ENCODE measurements at regions not wholly inside any gene's neighbourhood (a gene's known extent, or its start where the extent isn't known, plus 50 kb on each side); places are given as distances from the start of the nearest gene placed in this dataset.

DNA sequence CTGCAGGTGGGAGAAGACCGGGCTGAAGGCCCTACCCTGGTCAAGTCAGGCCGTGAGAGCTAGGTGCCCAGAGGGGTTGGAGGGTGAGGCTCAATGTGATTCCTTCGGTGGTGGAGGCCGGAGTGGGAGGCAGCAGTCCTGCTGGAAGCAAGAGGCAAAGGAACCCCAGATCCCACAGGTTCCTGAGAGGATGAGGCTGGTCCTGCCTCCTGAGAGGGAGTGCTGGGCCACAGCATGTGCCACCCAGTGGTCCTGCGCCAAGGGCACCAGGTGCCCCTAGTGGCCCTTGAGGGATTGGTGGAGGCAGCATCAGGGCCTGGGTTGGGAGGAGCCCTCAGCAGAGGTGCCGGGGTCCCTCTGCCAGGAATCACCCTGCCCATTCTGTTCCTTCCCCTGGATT lies 59.1 kb downstream of the BARX1 start:
- Histone ChIP-seq H2AFZ (ENCODE audit: low read length) (no peak overlapping the region), H2BK12ac (ENCODE audit: low read depth, low read length) (no peak overlapping the region), H3K9ac (replicated peaks in 1 of 4; ENCODE audit: extremely low read depth in 1 of 4, low read depth in 3 of 4, low read length in 3 of 4) (no peak overlapping the region), H3K23me2 (ENCODE audit: low read depth, low read length) (no peaks in the 10 kb centered on the region), H3K79me2 (ENCODE audit: control insufficient read depth in 1 of 2, insufficient read depth in 2 of 2, low read length in 2 of 2) (no peaks in the 10 kb centered on the region), H2AK5ac (ENCODE audit: low read depth, low read length) (no peak overlapping the region), H3K9me3 (ENCODE audit: insufficient read depth in 2 of 2, low read depth in 1 of 2, low read length in 1 of 2) (peaks cover 12 to 14% of the 10 kb centered on the region in 2 experiments; a peak in 3 of 4 replicates), H3K4me1 (replicated peaks in 1 of 4; ENCODE audit: control insufficient read depth in 3 of 4, insufficient read depth in 4 of 4, low read length in 3 of 4) (no peaks in the 10 kb centered on the region), H3K79me1 (ENCODE audit: low read depth, low read length) (no peaks in the 10 kb centered on the region), H2BK120ac (replicated peaks; ENCODE audit: low read depth, low read length) (no peak overlapping the region), H4K5ac (ENCODE audit: insufficient read length, low read depth, low read length) (no peak overlapping the region), H4K91ac (replicated peaks; ENCODE audit: insufficient read length, low read length) (no peak overlapping the region), H4K8ac (ENCODE audit: extremely low read depth, insufficient read depth, low read length) (no peak overlapping the region), H2BK20ac (ENCODE audit: low read length) (no peak overlapping the region), H3K56ac (replicated peaks; ENCODE audit: insufficient read length, low read depth, low read length) (no peak overlapping the region), H3K23ac (ENCODE audit: insufficient read length) (no peak overlapping the region), H3K36me3 (ENCODE audit: control insufficient read depth in 2 of 4, insufficient read depth in 4 of 4, low read length in 3 of 4) (no peaks in the 10 kb centered on the region), H3K4me3 (ENCODE audit: extremely low read depth in 1 of 4, insufficient read depth in 2 of 4, low read depth in 3 of 4, low read length in 4 of 4) (no peak overlapping the region), H3K27me3 (replicated peaks in 1 of 4; ENCODE audit: control insufficient read depth in 3 of 4, extremely low read depth in 1 of 4, insufficient read depth in 3 of 4, low read length in 3 of 4) (no peaks in the 10 kb centered on the region), H4K20me1 (replicated peaks in 1 of 2; ENCODE audit: control insufficient read depth in 1 of 2, insufficient read depth in 2 of 2, low read length in 2 of 2) (no peaks in the 10 kb centered on the region), H3K4me2 (ENCODE audit: insufficient read depth in 1 of 2, low read depth in 2 of 2, low read length in 2 of 2) (no peak overlapping the region), H3K27ac (ENCODE audit: low read depth, low read length) (no peak overlapping the region), H2BK15ac (ENCODE audit: low read length) (no peak overlapping the region), H3K18ac (ENCODE audit: extremely low read depth, low read length) (no peak overlapping the region), H3K14ac (ENCODE audit: insufficient read length) (no peak overlapping the region), H2BK5ac (ENCODE audit: low read depth, low read length) (no peak overlapping the region), H3K4ac (replicated peaks; ENCODE audit: insufficient read length, low read depth, low read length) (no peak overlapping the region)
- FAIRE-seq (no peak), DNase-seq (ENCODE audit: low read depth in 1 of 2, low spot score in 2 of 2) (peak in 1 of 2 experiments; percentile 35)
- 89% methylated on average over 6 of the region's 6 CpGs; no CpG with 5 or more reads in 1 of the 2 experiments for WGBS, 2 experiments (ENCODE audit: extremely low coverage in 1 of 2, insufficient coverage in 1 of 2, insufficient read length in 1 of 2, insufficient replicate concordance in 2 of 2, low coverage in 1 of 2, low lambda C conversion rate in 2 of 2, missing lambda C conversion rate in 1 of 2)
- ChIA-PET CTCF (ENCODE audit: partially characterized antibody) (no interaction called here), POLR2A (ENCODE audit: partially characterized antibody) (no interaction called here)
- TF ChIP-seq JUN (IDR thresholded peaks at IDR 0.05; ENCODE audit: low read depth, low read length) (no peak), EZH2 (IDR thresholded peaks at IDR 0.05; ENCODE audit: low read depth, low read length, severe bottlenecking) (no peak), NANOG (IDR thresholded peaks at IDR 0.05; ENCODE audit: insufficient read depth, low read depth, low read length, poor library complexity, severe bottlenecking) (no peak), GTF2F1 (IDR thresholded peaks at IDR 0.05; ENCODE audit: borderline replicate concordance, low read depth, low read length) (no peak), PHF8 (conservative IDR thresholded peaks at IDR 0.05; ENCODE audit: low read depth, low read length) (no peak), BCL11A (IDR thresholded peaks at IDR 0.05; ENCODE audit: low read depth in 2 of 2, low read length in 2 of 2) (no peak), TAF7 (optimal IDR thresholded peaks at IDR 0.05; ENCODE audit: borderline replicate concordance, low read depth, low read length) (no peak), SUZ12 (IDR thresholded peaks at IDR 0.05; ENCODE audit: low read length) (no peak), POU5F1 (IDR thresholded peaks at IDR 0.05; ENCODE audit: low read depth, low read length) (no peak), RXRA (IDR thresholded peaks at IDR 0.05; ENCODE audit: insufficient read depth, low read depth, low read length) (no peak), KDM1A (IDR thresholded peaks at IDR 0.05; ENCODE audit: borderline replicate concordance, low read length) (no peak), TEAD4 (IDR thresholded peaks at IDR 0.05; ENCODE audit: low read depth, low read length) (no peak), BACH1 (IDR thresholded peaks at IDR 0.05; ENCODE audit: low read length) (no peak), SP4 (IDR thresholded peaks at IDR 0.05; ENCODE audit: low read length) (no peak), FOSL1 (IDR thresholded peaks at IDR 0.05; ENCODE audit: insufficient read depth, low read depth, low read length) (no peak), TCF12 (IDR thresholded peaks at IDR 0.05; ENCODE audit: low read depth, low read length) (no peak)
